Nephron (organoid): ENCODE measurements at regions not wholly inside any gene's neighbourhood (a gene's known extent, or its start where the extent isn't known, plus 50 kb on each side); places are given as distances from the start of the nearest gene placed in this dataset.

Experiments
- H3K27ac Mint-ChIP-seq, 3 experiments: 2 replicates each; pipeline ENCODE4 v1.8.0; 2020; ENCODE audit warnings: mixed read lengths in 3 of 3, mild to moderate bottlenecking in 2 of 3, moderate library complexity in 1 of 3
- H3K27me3 Mint-ChIP-seq: 2 replicates; pipeline ENCODE4 v1.8.0; 2021; ENCODE audit warnings: low read depth, mild to moderate bottlenecking, moderate library complexity, mixed read lengths
- H3K36me3 Mint-ChIP-seq: 2 replicates; pipeline ENCODE4 v1.8.0; 2020; ENCODE audit warnings: low read depth, mixed read lengths
- H3K4me1 Mint-ChIP-seq: 2 replicates; pipeline ENCODE4 v1.8.0; 2020; ENCODE audit warnings: mixed read lengths
- H3K4me3 Mint-ChIP-seq, 3 experiments: 2 replicates each; pipeline ENCODE4 v1.8.0; 2020; ENCODE audit warnings: mild to moderate bottlenecking in 3 of 3, mixed read lengths in 3 of 3, moderate library complexity in 2 of 3
- H3K9me3 Mint-ChIP-seq: 2 replicates; pipeline ENCODE4 v1.8.0; 2020; ENCODE audit warnings: mixed read lengths
- TF ChIP-seq, protein P1 (sequence below), 3 experiments: fragments of 200-600 bp; sonication (generic); IDR thresholded peaks; one replicate each; pipeline ENCODE4 v1.5.0; 2021; ENCODE audit warnings: antibody characterized with exemption in 3 of 3; ENCODE audit not compliant: unreplicated experiment in 3 of 3

DNA sequence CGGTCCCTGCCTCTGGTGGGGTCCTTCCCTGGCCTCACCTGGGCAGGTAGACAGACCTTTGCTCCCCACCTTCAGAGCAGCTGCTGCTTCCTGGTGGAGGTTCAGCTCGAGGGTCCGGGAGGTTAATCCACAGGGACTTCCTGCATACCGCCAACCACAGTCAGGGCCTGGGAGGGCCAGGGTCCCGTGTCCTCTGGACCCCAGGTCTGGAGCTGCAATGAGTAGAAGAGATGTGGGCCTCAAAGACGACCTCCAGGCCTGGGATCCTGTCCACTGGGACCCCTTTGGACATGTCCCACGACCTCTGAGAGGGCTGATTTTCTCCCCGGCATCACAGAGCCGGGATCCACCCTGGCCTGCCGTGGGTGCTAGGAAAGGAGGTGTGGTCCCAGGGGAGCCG is 223.3 kb upstream of the TCERG1L start:
- TF ChIP-seq, protein P1, sequence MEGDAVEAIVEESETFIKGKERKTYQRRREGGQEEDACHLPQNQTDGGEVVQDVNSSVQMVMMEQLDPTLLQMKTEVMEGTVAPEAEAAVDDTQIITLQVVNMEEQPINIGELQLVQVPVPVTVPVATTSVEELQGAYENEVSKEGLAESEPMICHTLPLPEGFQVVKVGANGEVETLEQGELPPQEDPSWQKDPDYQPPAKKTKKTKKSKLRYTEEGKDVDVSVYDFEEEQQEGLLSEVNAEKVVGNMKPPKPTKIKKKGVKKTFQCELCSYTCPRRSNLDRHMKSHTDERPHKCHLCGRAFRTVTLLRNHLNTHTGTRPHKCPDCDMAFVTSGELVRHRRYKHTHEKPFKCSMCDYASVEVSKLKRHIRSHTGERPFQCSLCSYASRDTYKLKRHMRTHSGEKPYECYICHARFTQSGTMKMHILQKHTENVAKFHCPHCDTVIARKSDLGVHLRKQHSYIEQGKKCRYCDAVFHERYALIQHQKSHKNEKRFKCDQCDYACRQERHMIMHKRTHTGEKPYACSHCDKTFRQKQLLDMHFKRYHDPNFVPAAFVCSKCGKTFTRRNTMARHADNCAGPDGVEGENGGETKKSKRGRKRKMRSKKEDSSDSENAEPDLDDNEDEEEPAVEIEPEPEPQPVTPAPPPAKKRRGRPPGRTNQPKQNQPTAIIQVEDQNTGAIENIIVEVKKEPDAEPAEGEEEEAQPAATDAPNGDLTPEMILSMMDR (IDR thresholded peaks at IDR 0.05; ENCODE audit: unreplicated experiment in 3 of 3): no peak
- Mint-ChIP-seq H3K27me3 (no peaks in the 10 kb centered on the region), H3K4me1 (no peaks in the 10 kb centered on the region), H3K27ac (no peak overlapping the region), H3K36me3 (no peaks in the 10 kb centered on the region), H3K4me3 (no peak overlapping the region), H3K9me3 (no peaks in the 10 kb centered on the region)

DNA sequence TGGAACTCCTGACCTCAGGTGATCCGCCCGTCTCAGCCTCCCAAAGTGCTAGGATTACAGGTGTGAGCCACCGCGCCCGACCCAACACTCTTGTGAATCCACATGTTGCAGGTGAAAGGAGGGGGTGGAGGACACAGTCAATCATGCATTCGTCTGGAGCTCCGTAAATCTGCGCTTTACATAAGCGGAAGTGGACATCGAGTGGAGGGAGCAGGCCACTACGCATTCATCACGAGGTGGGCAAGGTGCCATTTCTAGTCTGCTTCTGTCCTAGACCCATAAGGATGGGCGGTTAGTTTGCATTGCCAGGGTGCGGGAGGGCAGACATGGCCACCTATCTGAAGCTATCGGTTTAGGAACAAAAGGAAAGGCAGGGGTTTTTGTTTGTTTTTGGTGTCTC is 225.2 kb upstream of the TCERG1L start:
- Mint-ChIP-seq H3K36me3 (no peaks in the 10 kb centered on the region), H3K9me3 (no peaks in the 10 kb centered on the region), H3K4me3 (no peak overlapping the region), H3K27ac (no peak overlapping the region), H3K4me1 (no peaks in the 10 kb centered on the region), H3K27me3 (no peaks in the 10 kb centered on the region)
- TF ChIP-seq, protein P1 (IDR thresholded peaks at IDR 0.05; ENCODE audit: unreplicated experiment in 3 of 3): no peak

DNA sequence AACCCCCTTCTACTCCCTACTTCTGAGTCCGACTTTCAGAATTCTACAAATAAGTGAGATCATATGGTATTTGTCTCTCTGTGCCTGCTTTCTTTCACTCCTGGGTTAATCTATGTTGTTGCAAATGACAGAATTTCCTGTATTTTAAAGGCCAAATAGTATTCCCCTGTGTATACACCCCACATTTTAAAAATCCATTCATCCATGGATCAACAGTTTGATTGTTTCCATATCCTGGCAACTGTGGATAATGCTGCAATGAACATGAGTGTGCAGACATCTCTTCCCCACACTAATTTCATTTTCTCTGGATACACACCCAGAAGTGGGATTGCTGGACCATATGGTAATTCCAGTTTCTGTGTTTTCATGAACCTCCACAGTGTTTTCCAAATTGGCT is 225.8 kb upstream of the TCERG1L start:
- Mint-ChIP-seq H3K27me3 (peaks cover 2% of the 10 kb centered on the region), H3K27ac (no peak overlapping the region), H3K36me3 (no peaks in the 10 kb centered on the region), H3K4me1 (no peaks in the 10 kb centered on the region), H3K9me3 (no peaks in the 10 kb centered on the region), H3K4me3 (no peak overlapping the region)
- TF ChIP-seq, protein P1 (IDR thresholded peaks at IDR 0.05; ENCODE audit: unreplicated experiment in 3 of 3): no peak

DNA sequence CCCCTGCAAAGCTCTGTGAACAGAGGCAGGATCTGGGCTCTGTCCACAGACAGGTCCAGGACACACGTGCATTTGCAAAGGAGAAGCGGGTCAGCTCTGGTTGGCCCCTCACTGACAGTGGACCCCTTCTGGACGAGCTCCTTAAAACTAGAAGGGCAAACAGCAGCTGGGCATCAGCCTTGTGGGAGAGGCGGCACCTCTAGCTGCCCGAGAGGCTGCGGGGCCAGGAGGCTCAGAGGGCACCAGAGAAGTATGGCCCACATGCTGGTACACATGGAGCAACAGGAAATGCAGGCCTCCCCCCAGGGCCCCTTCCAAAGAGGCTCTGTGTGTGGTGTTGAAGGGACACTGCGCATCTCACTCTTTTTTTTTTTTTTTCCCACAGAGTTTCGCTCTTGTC is 233.0 kb upstream of the TCERG1L start:
- H3K4me3 Mint-ChIP-seq: no peak overlapping the region
- H3K27me3 Mint-ChIP-seq: peaks cover 41% of the 10 kb centered on the region
- no peaks in the 10 kb centered on the region for H3K9me3 Mint-ChIP-seq
- no peaks in the 10 kb centered on the region for H3K4me1 Mint-ChIP-seq
- H3K27ac Mint-ChIP-seq: no peak overlapping the region
- H3K36me3 Mint-ChIP-seq: no peaks in the 10 kb centered on the region
- TF ChIP-seq, protein P1 (IDR thresholded peaks at IDR 0.05; ENCODE audit: unreplicated experiment in 3 of 3): no peak

DNA sequence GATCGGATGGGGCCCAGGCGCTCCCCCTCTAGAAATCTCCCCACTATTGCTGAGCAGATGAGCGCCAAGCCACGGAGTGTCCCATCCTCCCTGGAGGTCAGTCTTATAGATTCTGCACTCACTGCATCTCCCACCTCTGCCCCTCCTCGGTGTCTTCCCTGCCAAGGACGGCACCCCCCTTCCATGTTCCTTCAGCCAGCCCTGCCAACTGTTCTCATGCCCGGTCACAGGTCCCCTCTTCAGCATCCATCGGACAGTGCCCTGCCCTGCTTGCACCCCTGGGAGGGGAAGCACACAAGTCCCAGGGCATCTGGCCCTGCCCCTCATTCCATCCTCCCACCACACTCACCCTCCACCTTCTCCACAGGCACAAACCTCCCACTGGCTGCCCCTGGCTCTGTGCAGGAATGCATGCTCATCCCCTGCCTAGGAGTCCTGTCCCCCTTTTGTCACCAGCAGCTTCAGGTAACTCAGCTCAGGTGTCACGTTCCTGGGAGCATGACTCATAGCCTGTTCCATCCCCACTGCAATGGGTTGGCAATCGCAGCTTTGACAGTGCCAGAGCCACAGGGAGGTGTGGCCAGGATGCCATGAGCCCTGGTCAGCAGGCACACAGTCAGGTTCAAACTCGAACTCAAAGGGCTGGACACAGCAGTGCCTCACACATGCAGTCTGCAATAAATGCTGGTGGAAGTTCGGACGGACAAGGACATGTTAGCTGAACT is 234.7 kb upstream of the TCERG1L start:
- no peaks in the 10 kb centered on the region for H3K36me3 Mint-ChIP-seq
- H3K4me3 Mint-ChIP-seq: no peak overlapping the region
- no peak overlapping the region for H3K27ac Mint-ChIP-seq
- peaks cover 51% of the 10 kb centered on the region for H3K27me3 Mint-ChIP-seq
- no peaks in the 10 kb centered on the region for H3K4me1 Mint-ChIP-seq
- TF ChIP-seq, protein P1 (IDR thresholded peaks at IDR 0.05; ENCODE audit: unreplicated experiment in 3 of 3): no peak
- H3K9me3 Mint-ChIP-seq: no peaks in the 10 kb centered on the region

DNA sequence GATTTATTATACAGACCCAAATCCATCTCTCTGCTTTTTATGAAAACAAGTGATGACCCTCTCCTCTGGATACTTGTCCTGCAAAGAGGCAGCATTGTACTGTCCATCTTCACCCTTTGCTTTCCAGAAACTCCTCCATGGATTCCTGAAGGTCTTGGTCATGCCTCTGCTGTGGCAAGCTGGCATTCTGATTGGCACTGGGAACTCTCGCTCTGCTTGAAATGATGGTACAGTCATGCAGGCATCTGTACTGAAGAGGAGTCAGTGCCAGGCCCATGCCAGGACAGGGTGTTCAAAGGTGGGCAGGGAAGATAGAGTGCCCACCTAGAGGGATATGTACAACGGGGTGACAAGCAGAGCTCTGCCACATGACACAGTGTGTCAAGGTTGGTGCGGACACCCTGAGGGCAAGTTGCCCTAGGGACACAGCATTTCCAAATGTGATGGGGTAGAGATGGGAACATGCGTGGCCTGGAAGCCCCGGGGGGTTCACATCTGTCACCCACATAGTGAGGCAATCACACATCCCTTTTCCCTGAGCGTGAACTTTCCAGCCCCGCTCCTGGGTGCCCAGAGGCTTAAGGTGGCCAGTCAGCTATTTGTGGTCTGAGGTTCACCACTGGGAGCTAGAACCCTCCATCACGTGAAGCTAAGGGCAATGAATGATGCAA is 235.7 kb upstream of the TCERG1L start:
- Mint-ChIP-seq H3K4me3 (no peak overlapping the region), H3K27ac (no peak overlapping the region), H3K4me1 (no peaks in the 10 kb centered on the region), H3K36me3 (no peaks in the 10 kb centered on the region), H3K27me3 (peaks cover 54% of the 10 kb centered on the region), H3K9me3 (no peaks in the 10 kb centered on the region)
- TF ChIP-seq, protein P1 (IDR thresholded peaks at IDR 0.05; ENCODE audit: unreplicated experiment in 3 of 3): no peak
